Fibroblast of peridontal ligament (primary cell): ENCODE measurements at regions not wholly inside any gene's neighbourhood (a gene's known extent, or its start where the extent isn't known, plus 50 kb on each side); places are given as distances from the start of the nearest gene placed in this dataset.
A peak's percentile ranks its signal among the peaks of the same experiment; 100 is the strongest.
"Not testable (repeated sequence)": the region's sequence is repeated elsewhere in the genome, so short reads cannot be mapped to it uniquely, and the experiment has no call there.

Experiments used
- DNase-seq: peaks from one replicate; pipeline ENCODE4 v3.0.0-alpha.2; 2010; ENCODE audit errors: extremely low read depth

DNA sequence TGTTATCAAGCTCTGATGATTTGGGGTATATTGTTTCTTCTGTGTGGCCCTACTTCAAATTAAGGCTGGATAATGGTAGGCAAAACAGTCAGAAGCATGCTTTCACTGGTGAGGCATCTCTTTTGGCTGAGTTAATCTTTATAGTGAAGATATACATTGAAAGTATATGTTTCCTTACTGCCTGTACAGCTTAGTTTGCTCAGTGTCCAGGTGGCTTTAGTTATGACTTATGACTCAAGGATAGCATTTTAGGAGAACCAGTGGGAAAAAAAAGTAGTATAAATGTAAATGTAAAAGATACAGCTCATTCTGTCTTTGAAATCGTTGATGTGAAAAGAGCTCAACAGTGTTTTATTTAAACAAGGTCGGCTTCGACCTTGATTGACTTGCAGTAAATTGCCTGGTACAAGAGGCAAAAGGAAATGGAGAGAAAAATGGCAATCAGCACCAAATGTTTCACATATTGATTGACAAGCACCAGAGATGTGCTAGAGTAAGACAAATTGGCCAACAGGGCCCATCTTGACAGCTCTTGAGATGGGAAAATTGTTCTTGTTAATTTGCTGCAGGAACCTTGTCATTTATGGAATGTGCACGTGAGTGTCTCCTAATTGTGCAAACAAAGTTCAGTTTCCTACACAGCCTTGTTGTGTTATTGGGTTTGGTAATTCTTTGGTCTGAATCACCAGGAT is 447.4 kb upstream of the WWC1 start:
- DNase-seq, result no peak

GRCh38 chr5:167845952-167846351 is 445.5 kb upstream of the WWC1 start:
- DNase-seq, result no peak

DNA sequence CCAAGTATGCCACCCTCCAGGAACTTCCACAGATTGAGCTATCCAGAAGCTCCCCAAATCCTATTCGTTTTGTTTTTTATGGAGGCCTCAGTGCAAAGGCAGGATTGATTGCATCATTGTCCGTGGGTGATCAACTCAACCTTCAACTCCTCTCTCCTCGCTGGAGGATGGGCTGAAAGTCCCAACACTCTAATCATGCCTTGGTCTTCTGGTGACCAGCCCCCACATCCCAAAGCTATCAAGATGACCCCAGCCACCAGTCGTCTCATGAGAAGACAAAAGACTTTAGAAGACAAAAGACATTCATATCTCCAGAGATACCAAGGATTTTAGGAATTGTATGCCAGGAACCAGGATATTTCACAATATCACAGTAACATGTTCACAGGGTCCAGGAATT is 441.6 kb upstream of the WWC1 start:
- DNase-seq, result no peak

DNA sequence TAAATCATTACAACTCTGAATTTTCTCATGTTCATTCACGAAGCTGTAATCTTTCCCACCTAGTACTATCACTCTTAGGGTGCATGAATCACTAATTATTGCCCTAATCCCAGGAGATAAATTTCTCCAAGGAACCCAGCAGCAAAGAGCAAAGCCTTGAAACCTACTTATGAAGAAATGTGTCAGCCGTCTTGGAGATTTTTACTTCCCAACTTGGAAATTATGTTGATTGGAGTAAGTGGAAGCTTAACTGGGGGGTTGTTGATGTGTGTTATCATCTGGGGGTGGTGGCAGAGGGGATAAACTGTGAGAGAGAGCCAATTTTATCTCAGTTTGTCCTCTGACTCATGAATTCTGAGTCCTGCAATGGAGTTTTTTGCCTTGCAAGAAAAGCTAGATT is 440.5 kb upstream of the WWC1 start:
- DNase-seq, result no peak

DNA sequence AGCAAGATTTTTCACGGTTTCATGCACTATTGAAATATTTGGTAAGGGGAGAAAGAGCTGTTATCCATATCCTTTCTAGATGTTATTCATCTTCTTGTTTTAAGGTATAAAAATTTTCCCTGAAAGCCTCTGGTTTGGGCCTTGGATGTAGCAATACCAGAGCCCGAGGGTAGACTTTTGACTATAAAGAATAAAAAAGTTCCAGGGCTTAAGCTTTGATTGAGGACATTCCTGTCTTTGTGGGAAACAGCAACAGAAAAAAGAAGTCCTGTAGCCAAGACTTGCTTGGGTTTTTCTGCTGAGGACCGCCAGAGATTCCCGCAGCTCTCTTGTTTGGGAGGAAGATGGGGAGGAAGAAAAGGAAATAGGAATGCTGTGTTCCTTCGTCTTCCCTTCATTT is 440.0 kb upstream of the WWC1 start:
- no peak for DNase-seq

DNA sequence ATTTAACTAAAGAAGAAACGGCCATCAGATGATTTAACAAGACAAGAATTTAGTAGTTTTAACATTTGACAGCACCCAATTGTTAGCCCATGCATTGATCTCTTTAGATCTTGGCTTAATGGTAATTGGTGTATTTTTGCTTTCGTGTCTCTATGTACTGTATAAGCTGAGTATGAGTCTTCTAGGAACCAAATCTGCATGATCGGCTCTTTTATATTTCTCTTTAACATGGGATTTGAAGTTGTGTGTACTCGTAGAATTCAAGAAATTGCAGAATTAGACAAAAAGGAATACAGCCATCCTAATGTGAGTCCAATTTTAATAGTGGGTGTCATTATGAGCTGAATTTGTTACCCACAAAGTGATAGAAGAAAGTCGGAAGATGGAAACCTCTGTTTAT is 438.9 kb upstream of the WWC1 start:
- DNase-seq, result no peak

DNA sequence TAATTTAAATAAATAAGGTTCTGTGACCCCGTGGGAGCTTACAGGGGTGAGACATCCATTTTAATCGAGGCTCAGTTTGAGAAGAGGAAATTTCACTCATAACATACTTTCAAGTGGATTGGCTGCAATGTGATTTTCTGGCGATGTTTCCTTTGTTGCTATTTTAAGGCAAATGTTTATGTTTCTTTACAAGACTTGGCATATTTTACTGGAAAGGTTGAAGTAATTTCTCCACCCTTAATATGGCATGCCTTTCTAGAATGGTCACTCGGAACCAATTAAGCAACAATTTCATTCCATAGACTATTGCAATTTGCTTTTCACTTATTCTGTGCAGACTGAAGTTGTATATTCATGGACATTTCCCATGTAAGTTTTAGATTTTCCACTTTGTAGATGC is 438.0 kb upstream of the WWC1 start:
- peak; percentile 89 for DNase-seq

DNA sequence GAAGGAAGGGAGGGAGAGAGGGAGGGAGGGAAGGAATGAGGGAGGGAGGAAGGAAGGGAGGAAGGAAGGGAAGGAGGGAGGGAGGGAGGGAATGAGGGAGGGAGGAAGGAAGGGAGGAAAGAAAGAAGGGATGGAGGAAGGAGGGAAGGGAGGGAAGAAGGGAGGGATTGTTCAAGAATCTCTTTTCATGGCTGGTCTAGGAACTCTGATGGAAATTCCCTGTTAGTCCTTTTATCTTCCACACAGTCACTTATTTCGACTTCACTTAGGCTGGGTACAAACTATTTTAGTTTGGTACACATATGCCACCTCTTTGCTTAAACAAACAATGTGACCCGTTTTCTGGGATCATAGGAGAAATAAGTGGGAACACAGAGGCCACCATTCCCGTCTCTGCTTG is 435.6 kb upstream of the WWC1 start:
- DNase-seq, result no peak

DNA sequence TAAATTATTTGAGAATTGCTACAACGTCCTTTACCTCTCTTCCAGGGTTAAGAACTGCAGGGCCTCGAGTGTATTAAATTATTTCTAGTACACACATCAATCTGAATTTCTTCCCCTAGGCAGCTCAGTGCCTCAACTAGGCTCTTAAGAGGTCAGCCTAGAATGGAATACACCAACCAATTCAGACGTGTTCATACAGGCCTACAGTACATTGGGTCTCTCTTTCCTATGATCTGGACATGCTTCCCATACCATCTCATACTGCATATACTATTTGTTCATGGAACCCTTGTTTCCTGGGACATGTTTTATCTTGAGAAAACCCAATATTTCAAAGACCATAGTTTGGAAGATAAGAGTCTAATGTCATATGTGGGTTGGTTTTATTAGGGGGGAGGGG is 434.1 kb upstream of the WWC1 start:
- no peak for DNase-seq

GRCh38 chr5:167858186-167858855 is 433.1 kb upstream of the WWC1 start:
- DNase-seq, result not testable (repeated sequence)

- no peak for DNase-seq
Observed at GRCh38 chr5:167861129-167861927, 430.1 kb upstream of the WWC1 start.

DNA sequence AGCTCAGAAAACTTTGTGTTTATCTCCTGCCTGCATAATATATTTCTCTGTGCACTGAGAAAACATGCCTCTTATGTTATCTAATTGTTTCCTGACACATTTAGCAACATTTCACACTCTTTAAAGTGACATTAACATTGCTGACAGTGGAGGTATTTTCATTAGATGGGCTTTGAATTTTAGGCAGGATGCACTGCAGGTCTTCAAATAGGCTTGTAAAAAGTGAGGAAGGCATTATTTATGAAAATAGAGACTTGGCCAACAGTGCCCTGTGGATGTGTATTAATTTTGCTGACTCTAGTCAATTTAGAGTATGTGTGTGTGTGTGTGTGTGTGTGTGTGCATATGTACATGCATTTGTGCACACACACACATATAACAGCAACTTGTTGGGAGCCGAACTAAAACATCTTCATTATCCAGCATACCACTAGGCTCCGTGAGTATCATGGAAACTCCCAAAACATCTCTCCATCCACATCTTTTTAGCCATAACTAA is 429.5 kb upstream of the WWC1 start:
- no peak for DNase-seq

DNA sequence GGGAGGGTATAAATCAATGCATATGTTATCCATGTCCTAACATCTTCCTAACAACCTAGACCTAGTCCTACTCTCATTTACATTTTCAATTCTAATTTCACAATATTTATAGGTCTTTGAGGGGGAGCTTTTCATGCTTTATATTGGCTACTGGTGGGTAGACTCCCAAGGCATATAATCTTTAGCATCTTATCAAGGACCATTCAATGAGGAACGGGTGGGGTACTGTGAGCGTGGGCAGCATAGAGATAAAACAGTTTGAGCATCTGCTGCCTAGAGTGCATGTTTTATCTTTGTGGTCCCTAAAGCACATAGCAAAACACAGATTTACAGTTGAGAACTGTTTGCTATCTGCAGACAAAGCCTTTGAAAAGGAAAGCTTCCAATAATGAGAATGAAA is 427.6 kb upstream of the WWC1 start:
- DNase-seq, result no peak

- no peak for DNase-seq
Observed at GRCh38 chr5:167864801-167865200, 426.6 kb upstream of the WWC1 start.

DNA sequence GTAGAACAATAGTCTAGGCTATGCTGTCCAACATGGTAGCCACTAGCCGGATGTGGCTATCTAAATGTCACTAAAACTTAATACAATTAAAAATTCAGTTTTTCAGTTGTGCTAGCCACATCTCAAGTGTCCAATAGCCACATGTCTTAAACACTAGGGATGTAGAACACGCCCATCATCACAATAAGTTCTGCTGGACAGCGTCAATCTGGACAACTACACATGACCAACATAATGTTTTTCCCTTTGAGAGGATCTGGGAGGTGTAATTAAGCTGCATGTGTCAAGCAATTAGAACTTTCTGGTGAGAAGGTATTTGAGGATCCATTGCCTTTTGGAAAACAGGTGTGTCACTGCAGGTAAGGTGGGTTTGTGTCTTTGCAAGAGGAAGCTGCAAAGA is 424.6 kb upstream of the WWC1 start:
- DNase-seq, result no peak

GRCh38 chr5:167867281-167867680 is 424.2 kb upstream of the WWC1 start:
- no peak for DNase-seq

GRCh38 chr5:167869125-167869524 is 422.3 kb upstream of the WWC1 start:
- no peak for DNase-seq

DNA sequence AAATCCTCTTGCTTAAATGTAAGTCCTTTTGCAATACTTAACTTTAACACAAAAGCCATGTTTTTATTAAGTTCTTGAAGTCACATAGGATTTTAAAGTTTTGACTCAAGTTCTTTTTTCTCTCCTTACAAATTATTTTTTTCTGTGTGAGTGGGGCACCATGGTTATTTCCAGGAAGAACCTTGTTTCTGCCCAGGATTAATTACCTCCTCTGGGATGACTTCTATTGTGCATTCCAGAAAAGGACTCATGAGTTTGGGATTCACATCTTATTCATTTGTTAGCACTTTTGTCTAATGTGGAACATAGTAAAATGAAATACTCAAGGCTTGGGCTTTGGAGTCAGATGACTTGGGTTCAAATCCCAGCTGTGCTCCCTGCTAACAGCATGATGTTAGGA is 421.4 kb upstream of the WWC1 start:
- no peak for DNase-seq

GRCh38 chr5:167871091-167871490 is 420.4 kb upstream of the WWC1 start:
- DNase-seq, result no peak

DNA sequence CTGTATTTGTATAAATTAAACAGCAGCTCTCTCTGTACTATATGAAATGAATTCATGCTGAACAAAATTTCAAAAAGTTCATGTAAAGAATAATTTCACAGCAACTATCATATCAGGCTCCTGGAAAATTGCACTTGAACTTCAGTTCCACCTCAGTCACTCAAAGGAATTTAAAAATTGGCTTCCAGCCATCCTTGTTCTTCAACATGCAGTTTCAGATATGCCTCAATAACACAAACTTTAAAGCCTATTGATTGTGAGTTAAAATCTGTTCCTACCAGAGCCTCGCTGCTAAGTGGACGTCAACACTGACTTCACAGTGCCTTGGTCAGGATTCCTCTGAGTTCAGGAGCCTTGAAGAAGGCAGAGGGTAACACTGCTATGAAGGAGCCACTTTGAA is 418.7 kb upstream of the WWC1 start:
- peak; percentile 2 for DNase-seq

DNA sequence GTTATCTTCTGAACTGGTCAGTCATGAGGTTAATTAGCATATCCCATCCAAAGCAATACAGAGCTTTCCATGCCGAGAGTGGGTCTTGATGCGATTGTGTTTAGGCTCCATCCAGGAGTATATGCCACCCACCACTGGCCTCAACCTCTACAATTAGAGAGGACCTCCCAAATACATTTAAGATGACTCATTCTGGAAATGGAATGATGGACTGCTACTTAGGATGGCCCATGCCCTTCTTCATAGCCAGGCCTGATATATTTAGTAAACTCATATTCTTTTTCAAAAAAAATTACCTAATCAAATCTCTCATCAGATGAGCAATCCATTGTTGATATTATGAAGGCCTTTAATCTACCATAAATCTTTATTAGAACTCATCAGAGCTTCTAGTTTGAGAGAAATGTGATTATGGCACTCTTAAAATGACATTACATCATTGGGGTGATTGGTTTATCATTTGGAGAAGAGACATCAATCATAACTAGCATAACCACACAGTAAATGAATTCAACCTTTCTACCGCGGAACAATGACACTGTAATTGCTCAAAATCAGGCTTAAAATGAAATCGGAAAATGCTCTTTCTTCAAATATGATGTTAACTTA is 414.2 kb upstream of the WWC1 start:
- DNase-seq, result no peak

GRCh38 chr5:167877924-167878323 is 413.5 kb upstream of the WWC1 start:
- no peak for DNase-seq
